Spleen (tissue), 11 donors: ENCODE measurements at regions not wholly inside any gene's neighbourhood (a gene's known extent, or its start where the extent isn't known, plus 50 kb on each side); places are given as distances from the start of the nearest gene placed in this dataset.

Experiments used
- DNase-seq: peaks from one replicate; pipeline ENCODE4 v3.0.0-alpha.2; 2020
- H3K27ac ChIP-seq, 8 donors: fragments of 200-600 bp; sonication (generic) in 7 of 8; 1 replicate in 4 of 8; 2 replicates in 4 of 8; pipeline versions ENCODE4 v1.5.0 to v1.8.0; 2016 to 2021; ENCODE audit warnings: inconsistent platforms in 4 of 8, mild to moderate bottlenecking in 4 of 8, moderate library complexity in 1 of 8
- H3K27me3 ChIP-seq, 7 donors: fragments of 200-600 bp; sonication (generic) in 6 of 7; replicated peaks in 1 of 7; 1 replicate in 4 of 7; 2 replicates in 3 of 7; pipeline versions ENCODE4 v1.5.0 to v1.8.0; 2016 to 2021; ENCODE audit warnings: inconsistent platforms in 3 of 7, mild to moderate bottlenecking in 1 of 7
- H3K36me3 ChIP-seq, 6 donors: fragments of 200-600 bp; sonication (generic) in 5 of 6; 1 replicate in 4 of 6; 2 replicates in 2 of 6; pipeline versions ENCODE4 v1.5.0 to v1.8.0; 2016 to 2021; ENCODE audit warnings: inconsistent platforms in 2 of 6
- H3K4me1 ChIP-seq, 6 donors: fragments of 200-600 bp; sonication (generic) in 5 of 6; 1 replicate in 3 of 6; 2 replicates in 3 of 6; pipeline versions ENCODE4 v1.5.0 to v1.8.0; 2016 to 2021; ENCODE audit warnings: inconsistent platforms in 3 of 6
- H3K4me3 ChIP-seq, 8 donors: fragments of 200-600 bp; sonication (generic) in 7 of 8; 1 replicate in 4 of 8; 2 replicates in 4 of 8; pipeline versions ENCODE4 v1.5.0 to v1.8.0; 2016 to 2021; ENCODE audit warnings: inconsistent platforms in 4 of 8, mild to moderate bottlenecking in 4 of 8, moderate library complexity in 2 of 8
- H3K9me3 ChIP-seq, 8 donors: fragments of 200-600 bp; sonication (generic) in 7 of 8; 1 replicate in 4 of 8; 2 replicates in 4 of 8; pipeline versions ENCODE4 v1.5.0 to v1.8.0; 2016 to 2021; ENCODE audit warnings: inconsistent platforms in 4 of 8
- CTCF ChIP-seq, 11 experiments: fragments of 200-600 bp in 7 of 11; fragments of 450-650 bp in 4 of 11; sonication (generic) in 4 of 11; IDR thresholded peaks in 8 of 11; conservative IDR thresholded peaks in 3 of 11; 1 replicate in 7 of 11; 2 replicates in 4 of 11; pipeline versions ENCODE4 v1.4.0 to v1.8.0; 2016 to 2021; ENCODE audit warnings: antibody characterized with exemption in 11 of 11, inconsistent platforms in 4 of 11, mild to moderate bottlenecking in 1 of 11
- POLR2A ChIP-seq, 3 donors: fragments of 450-650 bp; IDR thresholded peaks; one replicate each; pipeline ENCODE4 v1.5.1; 2017; ENCODE audit warnings: antibody characterized with exemption in 3 of 3, mild to moderate bottlenecking in 1 of 3
- POLR2AphosphoS5 ChIP-seq, 3 donors: sonication (generic); formaldehyde crosslinking; IDR thresholded peaks; one replicate each; pipeline ENCODE4 v1.5.1; 2017; ENCODE audit warnings: antibody characterized with exemption in 3 of 3
- WGBS, 5 donors: extraction: QIAGEN DNeasy Blood & Tissue Kit in 3 of 5; methylation state at CpG; one replicate each; pipeline versions ENCODE4 v1.1.5 to v1.1.7; 2013 to 2018; 5-methylcytosine and 5-hydroxymethylcytosine counted together
- intact Hi-C: fragments of 100-400 bp; cut with DNase I; formaldehyde crosslinking; loops from one replicate; pipeline ENCODE4 v1.15.0; 2023; ENCODE audit warnings: low total_unique reads
- donor health status: healthy with polysubstance abuse.
- donor health status: DM: no; HTN: no; CAD: no; lungs with moderate emphysema.
- donor health status: DM: no; HTN: no; CAD: no.
- donor health status: Bipolar disorder and iron deficiency.
- donor health status: healthy.
- donor health status: DM: no; HTN: no; CAD: no.
- donor health status: DM: yes; HTN: yes; CAD: no.

DNA sequence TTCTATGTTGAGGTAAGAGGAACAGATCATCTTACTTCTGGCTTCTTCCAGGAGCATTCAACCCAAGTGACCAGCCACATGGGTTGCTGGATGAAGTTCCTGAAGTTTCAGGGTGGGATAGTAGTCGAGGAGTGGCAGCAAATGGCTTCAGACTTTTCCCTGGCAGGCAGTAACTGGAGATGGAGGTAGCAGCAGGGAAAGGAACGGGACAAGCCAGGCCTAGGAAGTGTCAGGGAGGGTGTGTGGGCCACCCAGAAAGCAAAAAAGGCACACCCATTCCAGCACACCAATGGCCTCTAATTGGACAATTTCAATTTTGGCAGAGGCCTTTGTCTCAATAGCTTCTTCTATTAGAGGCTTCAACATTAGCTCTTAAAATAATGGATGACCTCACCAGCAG, 498.6 kb upstream of the ATP11B start:
- no peak overlapping the region for H3K27ac ChIP-seq
- TF ChIP-seq POLR2AphosphoS5 (IDR thresholded peaks at IDR 0.05) (no peak), POLR2A (IDR thresholded peaks at IDR 0.05) (no peak), CTCF (IDR thresholded peaks at IDR 0.05 in 8 of 11, conservative IDR thresholded peaks at IDR 0.05 in 3 of 11) (no peak)
- H3K36me3 ChIP-seq: no peaks in the 10 kb centered on the region
- no peak overlapping the region for H3K4me3 ChIP-seq
- H3K9me3 ChIP-seq: no peaks in the 10 kb centered on the region
- no peaks in the 10 kb centered on the region for H3K27me3 ChIP-seq
- 48 to 78% (median 60%) methylated on average over 2 of the region's 2 CpGs for WGBS, 5 donors
- intact Hi-C loops: no loop called here
- H3K4me1 ChIP-seq: no peaks in the 10 kb centered on the region
- no peak for DNase-seq

- Histone ChIP-seq H3K4me1 (no peaks in the 10 kb centered on the region), H3K36me3 (no peaks in the 10 kb centered on the region), H3K27ac (no peak overlapping the region), H3K27me3 (no peaks in the 10 kb centered on the region), H3K9me3 (no peaks in the 10 kb centered on the region), H3K4me3 (no peak overlapping the region)
- no peak for DNase-seq
- intact Hi-C loops: no loop called here
- WGBS, 5 donors: 73 to 88% (median 80%) methylated on average over 4 of the region's 4 CpGs
- TF ChIP-seq POLR2A (IDR thresholded peaks at IDR 0.05) (no peak), CTCF (IDR thresholded peaks at IDR 0.05 in 8 of 11, conservative IDR thresholded peaks at IDR 0.05 in 3 of 11) (no peak), POLR2AphosphoS5 (IDR thresholded peaks at IDR 0.05) (no peak)
Measured at GRCh38 chr3:182300266-182300665, 493.0 kb upstream of the ATP11B start.

- Histone ChIP-seq H3K4me1 (no peaks in the 10 kb centered on the region), H3K36me3 (no peaks in the 10 kb centered on the region), H3K27ac (no peak overlapping the region), H3K9me3 (no peaks in the 10 kb centered on the region), H3K4me3 (no peak overlapping the region), H3K27me3 (no peaks in the 10 kb centered on the region)
- WGBS, 5 donors: 43 to 65% (median 54%) methylated on average over 1 of the region's 1 CpG
- no peak for TF ChIP-seq CTCF (IDR thresholded peaks at IDR 0.05 in 8 of 11, conservative IDR thresholded peaks at IDR 0.05 in 3 of 11)
- no peak for TF ChIP-seq POLR2A (IDR thresholded peaks at IDR 0.05)
- TF ChIP-seq POLR2AphosphoS5 (IDR thresholded peaks at IDR 0.05): no peak
- no peak for DNase-seq
- intact Hi-C loops: no loop called here
Measured at GRCh38 chr3:182303169-182303568, 490.1 kb upstream of the ATP11B start.

DNA sequence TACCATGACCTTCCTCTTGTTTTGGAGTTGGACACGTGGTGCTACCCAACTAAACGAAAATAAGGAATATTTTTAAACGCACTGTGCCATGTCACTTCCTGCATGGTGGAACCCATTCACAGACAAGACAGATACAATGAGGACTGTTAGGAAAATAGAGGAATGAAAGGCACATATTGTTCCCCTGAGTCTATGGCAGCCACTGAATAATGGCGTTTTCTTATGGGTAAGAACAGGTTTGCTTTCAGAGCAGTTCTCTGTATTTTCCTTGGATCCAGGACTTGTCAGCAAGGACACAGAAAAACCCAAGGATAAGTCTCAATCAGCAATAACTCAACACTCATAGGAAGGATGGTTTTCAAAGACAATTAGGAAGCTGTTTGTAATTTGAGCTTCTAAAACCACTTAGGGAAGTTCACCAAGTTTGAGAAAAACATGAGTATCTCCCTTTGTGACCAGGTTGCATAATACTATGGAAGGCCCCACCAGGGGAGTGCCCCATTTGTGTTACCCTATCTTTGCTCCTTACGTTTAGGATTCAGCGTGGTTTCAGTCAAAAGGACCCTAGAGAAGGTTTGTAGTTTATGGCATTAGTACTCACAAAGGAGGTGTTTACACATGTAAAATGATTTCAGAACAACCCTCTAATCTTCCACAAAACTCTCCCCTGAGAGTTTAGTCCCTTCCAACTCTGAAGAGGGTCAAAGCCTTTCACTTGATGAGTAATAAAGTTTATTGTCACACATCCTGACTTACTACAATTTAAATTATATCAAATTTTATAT, 487.2 kb upstream of the ATP11B start:
- H3K4me3 ChIP-seq: no peak overlapping the region
- no peak for TF ChIP-seq CTCF (IDR thresholded peaks at IDR 0.05 in 8 of 11, conservative IDR thresholded peaks at IDR 0.05 in 3 of 11)
- TF ChIP-seq POLR2AphosphoS5 (IDR thresholded peaks at IDR 0.05): no peak
- no peak for TF ChIP-seq POLR2A (IDR thresholded peaks at IDR 0.05)
- H3K27me3 ChIP-seq: no peaks in the 10 kb centered on the region
- no peaks in the 10 kb centered on the region for H3K36me3 ChIP-seq
- H3K4me1 ChIP-seq: no peaks in the 10 kb centered on the region
- intact Hi-C loops: no loop called here
- no peak overlapping the region for H3K27ac ChIP-seq
- no peak for DNase-seq
- WGBS, 5 donors: 74 to 86% (median 80%) methylated on average over 6 of the region's 6 CpGs
- H3K9me3 ChIP-seq: no peaks in the 10 kb centered on the region
